Lower leg skin (tissue), 3 donors: ENCODE measurements at regions not wholly inside any gene's neighbourhood (a gene's known extent, or its start where the extent isn't known, plus 50 kb on each side); places are given as distances from the start of the nearest gene placed in this dataset.

Source experiments
- POLR2A ChIP-seq, 2 donors: fragments of 450-650 bp; IDR thresholded peaks; one replicate each; pipeline ENCODE4 v1.6.1; 2016 to 2017; ENCODE audit warnings: antibody characterized with exemption in 2 of 2, mild to moderate bottlenecking in 1 of 2, moderate library complexity in 1 of 2
- TF ChIP-seq, protein P1 (sequence below), 3 donors: fragments of 450-650 bp; IDR thresholded peaks; one replicate each; pipeline ENCODE4 v1.5.1; 2016; ENCODE audit warnings: antibody characterized with exemption in 3 of 3, mild to moderate bottlenecking in 3 of 3, moderate library complexity in 2 of 3

GRCh38 chr4:77399831-77400230 is 205.8 kb upstream of the CXCL13 start:
- TF ChIP-seq, protein P1, sequence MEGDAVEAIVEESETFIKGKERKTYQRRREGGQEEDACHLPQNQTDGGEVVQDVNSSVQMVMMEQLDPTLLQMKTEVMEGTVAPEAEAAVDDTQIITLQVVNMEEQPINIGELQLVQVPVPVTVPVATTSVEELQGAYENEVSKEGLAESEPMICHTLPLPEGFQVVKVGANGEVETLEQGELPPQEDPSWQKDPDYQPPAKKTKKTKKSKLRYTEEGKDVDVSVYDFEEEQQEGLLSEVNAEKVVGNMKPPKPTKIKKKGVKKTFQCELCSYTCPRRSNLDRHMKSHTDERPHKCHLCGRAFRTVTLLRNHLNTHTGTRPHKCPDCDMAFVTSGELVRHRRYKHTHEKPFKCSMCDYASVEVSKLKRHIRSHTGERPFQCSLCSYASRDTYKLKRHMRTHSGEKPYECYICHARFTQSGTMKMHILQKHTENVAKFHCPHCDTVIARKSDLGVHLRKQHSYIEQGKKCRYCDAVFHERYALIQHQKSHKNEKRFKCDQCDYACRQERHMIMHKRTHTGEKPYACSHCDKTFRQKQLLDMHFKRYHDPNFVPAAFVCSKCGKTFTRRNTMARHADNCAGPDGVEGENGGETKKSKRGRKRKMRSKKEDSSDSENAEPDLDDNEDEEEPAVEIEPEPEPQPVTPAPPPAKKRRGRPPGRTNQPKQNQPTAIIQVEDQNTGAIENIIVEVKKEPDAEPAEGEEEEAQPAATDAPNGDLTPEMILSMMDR (IDR thresholded peaks at IDR 0.05) = no peak
- no peak for TF ChIP-seq POLR2A (IDR thresholded peaks at IDR 0.05)
